Smooth muscle cell (in vitro differentiated cells): ENCODE measurements at regions not wholly inside any gene's neighbourhood (a gene's known extent, or its start where the extent isn't known, plus 50 kb on each side); places are given as distances from the start of the nearest gene placed in this dataset.

Experiments used
- DNase-seq: peaks from one replicate; lab custom pipeline; 2025; ENCODE audit not compliant: unreplicated experiment; lab: John Stamatoyannopoulos, UW
- H2AFZ ChIP-seq: fragments of 200-600 bp; sonication (generic); 2 replicates; pipeline ENCODE4 v1.6.0; 2016; ENCODE audit warnings: antibody characterized with exemption, low read depth, mild to moderate bottlenecking
- H3F3A ChIP-seq: fragments of 200-600 bp; sonication (generic); 2 replicates; pipeline ENCODE4 v1.6.0; 2017; ENCODE audit warnings: antibody characterized with exemption, low read depth
- H3K27ac ChIP-seq: fragments of 200-600 bp; sonication (generic); 2 replicates; pipeline ENCODE4 v1.5.1; 2016; ENCODE audit warnings: low read depth, mild to moderate bottlenecking
- H3K27me3 ChIP-seq: fragments of 200-600 bp; sonication (generic); 2 replicates; pipeline ENCODE4 v1.6.1; 2016; ENCODE audit warnings: low read depth, mild to moderate bottlenecking
- H3K36me3 ChIP-seq: fragments of 200-600 bp; sonication (generic); 2 replicates; pipeline ENCODE4 v1.5.1; 2016; ENCODE audit warnings: low read depth
- H3K4me1 ChIP-seq: fragments of 200-600 bp; sonication (generic); 2 replicates; pipeline ENCODE4 v1.5.1; 2016; ENCODE audit warnings: low read depth
- H3K4me2 ChIP-seq: fragments of 200-600 bp; sonication (generic); 2 replicates; pipeline ENCODE4 v1.6.0; 2016; ENCODE audit warnings: mild to moderate bottlenecking
- H3K4me3 ChIP-seq: fragments of 200-600 bp; sonication (generic); 2 replicates; pipeline ENCODE4 v1.5.1; 2016; ENCODE audit warnings: mild to moderate bottlenecking
- H3K79me2 ChIP-seq: fragments of 200-600 bp; sonication (generic); 2 replicates; pipeline ENCODE4 v1.6.0; 2016; ENCODE audit warnings: low read depth, mild to moderate bottlenecking
- H3K9ac ChIP-seq: fragments of 200-600 bp; sonication (generic); 2 replicates; pipeline ENCODE4 v1.6.0; 2016; ENCODE audit warnings: low read depth
- H3K9me3 ChIP-seq: fragments of 200-600 bp; sonication (generic); replicated peaks from 2 replicates; pipeline ENCODE4 v1.5.1; 2016; ENCODE audit warnings: low read depth
- H4K20me1 ChIP-seq: fragments of 200-600 bp; sonication (generic); 2 replicates; pipeline ENCODE4 v1.6.0; 2016; ENCODE audit warnings: low read depth
- CTCF ChIP-seq: fragments of 200-600 bp; sonication (generic); IDR thresholded peaks from 2 replicates; pipeline ENCODE4 v1.5.1; 2017; ENCODE audit warnings: borderline replicate concordance, mild to moderate bottlenecking, antibody characterized with exemption; ENCODE audit not compliant: insufficient read depth, poor library complexity, severe bottlenecking
- WGBS: methylation state at CpG from one replicate; pipeline ENCODE4 v1.1.7; 2016; ENCODE audit warnings: low lambda C conversion rate; 5-methylcytosine and 5-hydroxymethylcytosine counted together

GRCh38 chr21:24316277-24316922 lies 1290.9 kb downstream of the MRPL39 start:
- no peaks in the 10 kb centered on the region for H3K9me3 ChIP-seq
- TF ChIP-seq CTCF: no peak

DNA sequence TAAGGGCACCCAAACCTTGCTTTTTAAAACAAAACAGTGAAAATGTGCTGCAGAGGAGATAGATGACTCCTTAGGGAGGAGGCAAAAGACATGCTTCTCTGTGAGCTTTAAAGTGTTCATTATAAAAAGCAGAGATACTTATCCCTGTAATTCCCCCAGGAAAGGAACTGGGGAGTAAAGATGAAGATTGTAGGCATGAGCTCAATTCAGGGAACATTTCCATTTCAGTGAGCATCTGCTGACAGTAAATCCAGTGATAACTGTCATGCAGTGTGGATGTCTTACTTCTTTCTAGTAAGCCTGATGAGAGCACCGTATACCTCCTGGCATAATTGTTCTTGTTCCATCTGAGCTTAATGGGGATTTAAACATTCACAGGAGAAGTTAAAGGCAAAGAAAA lies 1296.5 kb downstream of the MRPL39 start:
- Histone ChIP-seq H3K79me2 (no peaks in the 10 kb centered on the region), H3K4me1 (no peaks in the 10 kb centered on the region), H3K4me2 (no peak overlapping the region), H2AFZ (no peak overlapping the region), H3F3A (no peaks in the 10 kb centered on the region), H3K4me3 (no peak overlapping the region), H4K20me1 (no peaks in the 10 kb centered on the region), H3K36me3 (no peaks in the 10 kb centered on the region), H3K27me3 (no peaks in the 10 kb centered on the region), H3K9me3 (no peaks in the 10 kb centered on the region), H3K9ac (no peak overlapping the region), H3K27ac (no peak overlapping the region)
- TF ChIP-seq CTCF: no peak
- WGBS: 83% methylated on average over 1 of the region's 1 CpG
- DNase-seq: no peak

More at GRCh38 chr21:24316277-24316922, 1290.9 kb downstream of the MRPL39 start:
- WGBS: 21% methylated on average over 1 of the region's 1 CpG
- Histone ChIP-seq H3K4me2 (no peak overlapping the region), H3K79me2 (no peaks in the 10 kb centered on the region), H3K4me3 (no peak overlapping the region), H3K4me1 (no peaks in the 10 kb centered on the region), H3K36me3 (no peaks in the 10 kb centered on the region), H4K20me1 (no peaks in the 10 kb centered on the region), H3K9ac (no peak overlapping the region), H3K27me3 (no peaks in the 10 kb centered on the region), H3K27ac (no peak overlapping the region), H3F3A (no peaks in the 10 kb centered on the region), H2AFZ (no peak overlapping the region)
- DNase-seq: no peak

- no peaks in the 10 kb centered on the region for H3K36me3 ChIP-seq
- H3K27ac ChIP-seq: no peak overlapping the region
- no peaks in the 10 kb centered on the region for H3K79me2 ChIP-seq
- H3K4me1 ChIP-seq: no peaks in the 10 kb centered on the region
- H4K20me1 ChIP-seq: no peaks in the 10 kb centered on the region
- H3K9ac ChIP-seq: no peak overlapping the region
- H3K9me3 ChIP-seq: no peaks in the 10 kb centered on the region
- H3K27me3 ChIP-seq: no peaks in the 10 kb centered on the region
- no peak overlapping the region for H3K4me2 ChIP-seq
- no peak overlapping the region for H2AFZ ChIP-seq
- no peak for TF ChIP-seq CTCF
- no peaks in the 10 kb centered on the region for H3F3A ChIP-seq
- DNase-seq: no peak
- H3K4me3 ChIP-seq: no peak overlapping the region
Observed at GRCh38 chr21:24308183-24308582, 1299.1 kb downstream of the MRPL39 start.

DNA sequence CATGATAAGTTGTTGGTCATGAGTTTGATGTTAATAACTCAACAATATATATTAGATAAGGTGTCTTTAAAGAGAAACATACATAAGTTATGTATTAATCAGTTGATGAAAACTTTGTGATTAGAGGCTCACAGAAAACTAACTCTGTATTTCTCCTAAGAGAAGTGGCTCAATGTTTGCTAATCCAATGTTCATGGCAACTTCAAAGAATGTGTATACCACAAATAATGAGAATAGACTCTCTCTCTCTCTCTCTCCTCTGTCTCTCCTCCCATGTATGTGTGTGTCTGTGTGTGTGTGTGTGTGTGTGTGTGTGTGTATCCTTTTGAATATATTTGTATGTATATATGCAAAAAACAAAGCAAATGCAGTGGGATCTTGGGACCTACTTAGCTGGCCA lies 1304.9 kb downstream of the MRPL39 start:
- H3K4me2 ChIP-seq: no peak overlapping the region
- DNase-seq: no peak
- H3K27me3 ChIP-seq: no peaks in the 10 kb centered on the region
- no peak overlapping the region for H2AFZ ChIP-seq
- no peaks in the 10 kb centered on the region for H3K9me3 ChIP-seq
- H4K20me1 ChIP-seq: no peaks in the 10 kb centered on the region
- no peaks in the 10 kb centered on the region for H3K4me1 ChIP-seq
- no peaks in the 10 kb centered on the region for H3F3A ChIP-seq
- no peak overlapping the region for H3K9ac ChIP-seq
- TF ChIP-seq CTCF: no peak
- H3K36me3 ChIP-seq: no peaks in the 10 kb centered on the region
- H3K79me2 ChIP-seq: no peaks in the 10 kb centered on the region
- no peak overlapping the region for H3K27ac ChIP-seq
- H3K4me3 ChIP-seq: no peak overlapping the region
